ENCODE measurements at regions not wholly inside any gene's neighbourhood (a gene's known extent, or its start where the extent isn't known, plus 50 kb on each side); places are given as distances from the start of the nearest gene placed in this dataset.
A peak's percentile ranks its signal among the peaks of the same experiment; 100 is the strongest.
"Not testable (repeated sequence)": the region's sequence is repeated elsewhere in the genome, so short reads cannot be mapped to it uniquely, and the experiment has no call there.

DNA sequence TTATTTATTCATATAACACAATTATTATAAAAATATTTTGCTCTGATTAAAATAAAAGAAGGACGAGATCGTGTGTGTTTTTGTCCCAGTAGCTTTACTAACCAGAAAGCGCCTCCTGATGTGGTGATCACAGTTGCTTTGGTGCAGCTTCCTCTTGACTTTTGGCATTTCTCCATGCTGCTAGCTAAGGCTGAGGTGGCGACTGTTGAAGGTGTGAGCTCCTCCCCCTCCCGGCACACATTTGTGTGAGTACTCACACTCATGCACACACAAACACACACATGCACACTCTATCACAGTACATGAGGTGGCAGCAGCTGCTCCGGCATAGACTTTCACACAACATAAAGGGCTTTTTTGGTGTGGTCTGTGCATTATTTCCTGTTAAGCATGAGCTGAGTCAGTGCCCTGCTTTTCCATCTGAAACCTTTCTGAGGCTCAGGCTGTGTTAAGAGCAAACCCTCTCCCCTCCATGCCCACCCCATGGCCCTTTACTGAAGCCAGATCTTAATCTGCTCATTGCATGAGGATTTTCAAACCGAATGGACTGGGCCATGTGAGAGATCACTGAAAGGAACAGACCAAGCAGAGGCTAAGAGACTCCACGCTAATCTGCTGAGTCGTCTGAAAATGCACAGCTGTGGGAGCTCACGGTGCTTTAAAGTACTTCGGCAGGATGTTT lies 53.3 kb downstream of the FOXD4L1 start:
- H3K4me1 Mint-ChIP-seq (ENCODE audit: low read depth); H3K9me3 Mint-ChIP-seq; H3K36me3 Mint-ChIP-seq (ENCODE audit: insufficient read depth in 2 of 2); H3K27me3 Mint-ChIP-seq (ENCODE audit: low read depth); H3K27ac Mint-ChIP-seq: not testable (repeated sequence)
- peak overlapping the region; percentile 67 to 68 for H3K4me3 Mint-ChIP-seq
- DNase-seq (peak; percentile 54 to 57), ATAC-seq (replicated peaks in 1 of 2) (peak; percentile 97 to 98)

DNA sequence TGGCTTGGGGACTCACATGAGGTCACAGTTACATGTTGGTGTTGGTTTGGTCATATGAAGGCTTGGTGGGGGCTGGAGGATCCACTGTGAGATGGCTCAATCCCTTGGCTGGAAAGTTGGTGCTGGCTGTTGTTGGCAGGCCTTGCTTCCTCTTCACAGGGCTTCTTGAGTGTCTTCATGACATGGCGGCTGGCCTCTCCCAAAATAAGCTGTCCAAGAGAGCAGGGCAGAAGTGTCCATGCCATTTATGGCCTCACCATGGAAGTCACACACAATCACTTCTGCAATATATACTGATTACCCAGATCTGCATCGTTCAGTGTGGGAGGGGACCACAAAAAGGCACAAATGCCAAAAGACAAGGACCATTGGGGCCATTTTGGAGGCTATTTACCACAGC lies 61.4 kb downstream of the FOXD4L1 start:
- ATAC-seq (replicated peaks in 1 of 2); DNase-seq; H3K4me1 Mint-ChIP-seq (ENCODE audit: low read depth); H3K9me3 Mint-ChIP-seq; H3K27me3 Mint-ChIP-seq (ENCODE audit: low read depth); H3K27ac Mint-ChIP-seq; H3K4me3 Mint-ChIP-seq; H3K36me3 Mint-ChIP-seq (ENCODE audit: insufficient read depth in 2 of 2): not testable (repeated sequence)

DNA sequence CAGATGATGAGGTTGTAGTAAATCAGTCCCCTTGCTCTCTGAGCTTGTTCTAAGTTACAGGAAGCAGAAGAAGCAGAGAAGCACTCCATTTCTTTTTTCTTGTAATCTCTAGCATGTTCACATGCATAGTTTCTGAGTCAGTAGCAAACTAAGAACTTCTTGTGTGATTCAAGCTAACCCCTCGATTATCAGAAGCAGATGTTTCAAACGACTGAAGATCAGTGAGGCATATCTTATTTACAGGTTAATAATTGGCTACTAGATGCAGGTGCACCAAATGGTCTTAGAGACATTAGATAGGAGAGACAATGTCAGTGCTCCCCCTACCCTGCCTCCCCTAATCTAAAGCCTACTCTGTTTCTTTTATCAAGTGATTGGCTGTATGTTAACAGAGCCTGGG lies 64.2 kb downstream of the FOXD4L1 start:
- H3K36me3 Mint-ChIP-seq (ENCODE audit: insufficient read depth in 2 of 2); DNase-seq; H3K27ac Mint-ChIP-seq; H3K4me3 Mint-ChIP-seq; H3K9me3 Mint-ChIP-seq; ATAC-seq (replicated peaks in 1 of 2); H3K27me3 Mint-ChIP-seq (ENCODE audit: low read depth); H3K4me1 Mint-ChIP-seq (ENCODE audit: low read depth): not testable (repeated sequence)

DNA sequence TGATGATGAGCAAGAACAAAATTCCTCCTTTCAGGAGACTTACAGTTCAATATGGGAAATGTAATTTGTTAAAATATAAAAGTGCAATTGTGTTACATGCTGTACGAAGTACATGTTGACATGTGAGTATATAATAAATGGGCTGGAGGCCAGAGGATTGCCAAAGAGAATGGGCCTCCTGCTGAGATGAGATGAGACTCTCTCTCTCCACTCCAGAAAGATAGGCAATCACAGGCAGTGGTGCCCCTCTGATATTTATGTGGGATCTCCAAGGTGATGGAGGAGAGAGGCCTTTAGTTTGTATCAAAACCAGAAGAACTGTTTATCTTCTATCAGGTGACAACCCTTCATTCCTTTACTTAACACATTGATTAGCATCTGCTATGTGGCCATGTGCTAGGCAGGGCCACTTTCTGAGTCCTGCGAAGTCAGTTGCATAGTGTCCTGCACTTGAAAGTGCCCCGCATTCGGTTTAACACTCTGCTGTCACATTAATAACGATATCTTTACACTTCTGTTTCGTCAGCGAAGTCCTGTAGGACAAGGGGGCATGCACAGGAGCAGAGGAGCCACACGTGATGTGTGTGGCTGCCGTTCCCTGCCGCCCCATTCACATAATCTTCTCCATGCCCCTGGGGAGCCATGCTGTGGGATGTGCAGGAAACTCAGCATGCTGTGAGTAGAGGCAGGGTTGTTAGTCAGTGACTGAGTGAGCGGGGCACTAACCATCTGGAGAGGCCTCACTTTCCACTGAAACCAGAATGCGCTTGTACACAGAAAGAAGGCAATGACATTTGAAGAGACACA lies 60.2 kb upstream of the RABL2A start:
- peaks cover 12% of the 10 kb centered on the region for H3K4me1 Mint-ChIP-seq (ENCODE audit: low read depth)
- not testable (repeated sequence) for H3K36me3 Mint-ChIP-seq (ENCODE audit: insufficient read depth in 2 of 2); DNase-seq; ATAC-seq (replicated peaks in 1 of 2); H3K27ac Mint-ChIP-seq; H3K27me3 Mint-ChIP-seq (ENCODE audit: low read depth); H3K9me3 Mint-ChIP-seq; H3K4me3 Mint-ChIP-seq

DNA sequence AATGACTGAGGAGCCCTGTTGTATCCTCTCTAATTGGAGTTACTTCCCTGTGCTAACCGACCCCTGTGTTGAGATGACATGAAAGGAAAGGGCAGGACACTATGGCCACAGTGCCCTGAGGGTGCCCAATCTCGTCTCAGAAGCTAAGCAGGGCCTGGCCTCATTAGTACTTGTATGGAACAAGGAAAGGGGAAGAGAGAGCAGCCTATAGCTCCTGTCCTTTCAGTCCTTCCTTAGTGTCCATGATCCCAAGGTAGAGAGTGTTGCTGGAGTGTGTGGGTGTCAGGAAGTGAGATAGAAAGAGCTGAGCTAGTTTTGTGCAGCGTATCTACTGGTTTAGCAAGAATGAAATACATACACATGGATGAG lies 59.6 kb upstream of the RABL2A start:
- not testable (repeated sequence) for H3K9me3 Mint-ChIP-seq; H3K27me3 Mint-ChIP-seq (ENCODE audit: low read depth); ATAC-seq (replicated peaks in 1 of 2); H3K36me3 Mint-ChIP-seq (ENCODE audit: insufficient read depth in 2 of 2); H3K4me3 Mint-ChIP-seq; H3K27ac Mint-ChIP-seq; DNase-seq
- peaks cover 12% of the 10 kb centered on the region for H3K4me1 Mint-ChIP-seq (ENCODE audit: low read depth)

DNA sequence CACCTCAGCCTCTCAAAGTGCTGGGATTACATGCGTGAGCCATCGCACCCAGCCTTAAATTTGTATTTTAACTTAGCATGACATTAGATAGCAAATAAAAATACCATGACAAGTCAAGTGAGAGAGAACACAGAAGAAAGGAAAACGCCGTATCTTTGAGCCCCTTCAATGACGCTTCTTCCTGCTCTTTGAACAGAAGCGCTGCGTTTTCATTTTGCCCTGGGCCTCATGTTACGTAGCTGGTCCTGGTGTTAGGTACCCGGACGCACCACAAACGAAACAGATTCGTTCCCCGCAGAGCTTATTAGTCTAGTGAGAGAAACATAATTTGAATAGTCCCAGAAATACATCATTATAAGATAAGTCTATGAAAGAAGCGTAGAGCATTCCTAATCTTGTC lies 58.8 kb upstream of the RABL2A start:
- not testable (repeated sequence) for H3K4me3 Mint-ChIP-seq; H3K27me3 Mint-ChIP-seq (ENCODE audit: low read depth); H3K36me3 Mint-ChIP-seq (ENCODE audit: insufficient read depth in 2 of 2); H3K9me3 Mint-ChIP-seq; ATAC-seq (replicated peaks in 1 of 2); DNase-seq; H3K27ac Mint-ChIP-seq
- peaks cover 12% of the 10 kb centered on the region for H3K4me1 Mint-ChIP-seq (ENCODE audit: low read depth)

DNA sequence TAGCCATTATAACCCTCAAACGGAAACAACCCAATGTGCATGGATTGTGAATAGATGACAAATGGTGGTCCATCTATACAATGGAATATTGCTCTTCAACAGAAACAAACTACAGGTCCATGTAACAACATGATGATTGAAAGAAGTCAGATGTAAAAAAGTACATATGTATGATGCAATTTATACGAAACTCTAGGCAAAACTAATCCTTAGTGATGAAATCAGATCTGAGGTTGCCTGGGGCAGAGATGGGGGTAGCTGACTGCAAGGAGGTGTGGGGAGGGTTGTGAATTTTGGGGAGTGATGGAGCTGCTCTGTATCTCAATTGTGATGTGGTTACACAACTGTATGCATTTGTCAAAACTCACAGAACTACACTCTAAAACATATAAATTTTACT lies 57.0 kb upstream of the RABL2A start:
- ATAC-seq (replicated peaks in 1 of 2): peak; percentile 78 to 81
- Mint-ChIP-seq H3K4me1 (ENCODE audit: low read depth) (peaks cover 12% of the 10 kb centered on the region), H3K27ac (peak overlapping the region; percentile 57)
- not testable (repeated sequence) for DNase-seq; H3K36me3 Mint-ChIP-seq (ENCODE audit: insufficient read depth in 2 of 2); H3K9me3 Mint-ChIP-seq; H3K4me3 Mint-ChIP-seq; H3K27me3 Mint-ChIP-seq (ENCODE audit: low read depth)

DNA sequence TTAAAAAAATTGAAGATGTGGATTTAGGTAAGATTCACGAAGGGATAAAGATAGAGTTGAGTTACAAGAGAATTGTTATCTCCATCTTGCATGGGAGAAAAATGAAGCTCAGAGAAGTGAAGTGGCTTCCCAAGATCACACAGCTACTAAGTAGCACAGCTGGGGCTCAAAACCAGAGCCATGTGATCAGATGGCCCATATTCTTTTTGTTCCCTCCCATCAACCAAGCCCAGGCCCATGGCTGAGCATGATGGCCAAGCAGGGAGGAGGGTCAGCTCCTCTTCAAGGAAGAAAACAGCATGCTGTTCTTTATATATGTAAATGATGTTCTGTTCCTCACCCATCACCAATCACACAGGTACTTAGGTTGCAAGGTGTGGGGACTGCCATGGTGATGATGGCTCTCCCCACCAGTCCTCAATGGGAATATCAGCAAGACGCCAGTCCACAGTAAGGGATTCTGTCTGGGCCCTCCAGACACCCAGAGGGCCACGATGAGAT lies 56.5 kb upstream of the RABL2A start:
- H3K36me3 Mint-ChIP-seq (ENCODE audit: insufficient read depth in 2 of 2); H3K9me3 Mint-ChIP-seq; DNase-seq; H3K4me3 Mint-ChIP-seq; H3K27ac Mint-ChIP-seq; H3K27me3 Mint-ChIP-seq (ENCODE audit: low read depth): not testable (repeated sequence)
- peaks cover 12% of the 10 kb centered on the region for H3K4me1 Mint-ChIP-seq (ENCODE audit: low read depth)
- peak in 1 of 2 donors; percentile 16 for ATAC-seq (replicated peaks in 1 of 2)

DNA sequence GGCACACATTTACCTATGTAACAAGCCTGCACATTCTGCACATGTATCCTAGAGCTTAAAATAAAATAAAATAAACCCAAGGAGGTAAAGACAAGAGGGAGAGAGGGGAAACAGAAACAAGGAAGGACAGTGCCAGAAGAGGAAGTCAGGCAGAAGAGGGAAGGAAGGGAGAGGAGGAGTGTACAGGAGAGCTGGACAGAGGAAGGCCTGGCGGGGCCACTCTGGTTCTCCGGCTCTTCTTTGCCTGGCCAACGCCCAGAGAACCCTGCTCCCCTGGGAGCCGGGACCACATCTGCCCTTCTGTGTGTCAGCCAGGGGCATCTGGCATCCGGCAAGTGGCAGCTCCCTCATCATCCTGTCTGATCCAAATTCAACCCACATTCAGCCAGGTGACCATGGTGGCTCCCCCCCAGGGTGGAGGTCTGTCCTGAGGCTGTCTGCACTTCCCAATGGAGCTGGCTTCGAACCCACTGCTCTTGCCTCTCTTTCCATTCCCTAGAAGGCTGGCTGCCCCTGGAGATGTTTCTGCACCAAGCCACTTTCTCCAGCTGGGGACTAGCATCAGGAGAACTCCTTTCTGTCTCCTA lies 55.5 kb upstream of the RABL2A start:
- peaks cover 12% of the 10 kb centered on the region for H3K4me1 Mint-ChIP-seq (ENCODE audit: low read depth)
- not testable (repeated sequence) for H3K27me3 Mint-ChIP-seq (ENCODE audit: low read depth); H3K36me3 Mint-ChIP-seq (ENCODE audit: insufficient read depth in 2 of 2); H3K27ac Mint-ChIP-seq; ATAC-seq (replicated peaks in 1 of 2); H3K4me3 Mint-ChIP-seq; H3K9me3 Mint-ChIP-seq; DNase-seq

DNA sequence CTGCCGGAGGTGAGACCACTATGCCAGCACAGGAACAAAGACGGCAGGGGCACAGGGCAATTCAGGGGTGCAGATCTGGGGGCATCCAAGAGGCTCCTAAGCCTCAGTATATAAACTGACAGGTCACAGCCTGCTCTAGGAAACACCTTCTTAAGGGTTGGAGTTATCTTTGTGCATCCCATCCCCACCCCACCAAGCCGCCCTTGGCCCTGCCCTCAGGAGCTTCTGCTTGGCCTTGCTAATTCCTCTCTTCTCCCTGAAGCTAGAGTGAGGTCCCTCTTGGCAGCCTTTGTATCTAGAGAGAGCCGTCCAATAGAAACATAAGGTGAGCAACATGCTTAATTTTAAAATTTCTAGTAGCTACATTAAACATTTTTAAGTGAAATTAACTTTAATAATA lies 51.3 kb upstream of the RABL2A start:
- not testable (repeated sequence) for H3K4me1 Mint-ChIP-seq (ENCODE audit: low read depth); H3K4me3 Mint-ChIP-seq; H3K27me3 Mint-ChIP-seq (ENCODE audit: low read depth); H3K36me3 Mint-ChIP-seq (ENCODE audit: insufficient read depth in 2 of 2); H3K9me3 Mint-ChIP-seq; H3K27ac Mint-ChIP-seq; DNase-seq; ATAC-seq (replicated peaks in 1 of 2)

DNA sequence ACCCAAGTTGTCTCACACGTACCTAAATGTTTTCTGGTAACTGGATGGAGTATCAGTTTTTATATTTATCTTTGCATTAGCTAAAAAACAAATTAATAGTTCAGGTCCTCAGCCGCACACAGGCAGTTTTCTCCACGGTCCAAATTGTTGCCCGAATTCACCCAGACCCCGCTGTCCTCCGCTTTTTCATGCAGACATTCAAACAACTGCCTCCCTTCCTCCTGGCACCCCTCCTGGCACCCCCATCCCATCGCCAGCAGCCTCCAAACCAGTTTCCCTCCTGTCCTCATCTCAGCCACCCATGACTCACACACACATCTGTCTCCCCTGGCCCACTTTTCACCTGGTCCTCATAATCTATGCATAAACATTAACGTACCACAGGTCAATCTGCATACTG lies 50.7 kb upstream of the RABL2A start:
- ATAC-seq (replicated peaks in 1 of 2); H3K9me3 Mint-ChIP-seq; H3K27me3 Mint-ChIP-seq (ENCODE audit: low read depth); H3K4me3 Mint-ChIP-seq; H3K27ac Mint-ChIP-seq; H3K4me1 Mint-ChIP-seq (ENCODE audit: low read depth); H3K36me3 Mint-ChIP-seq (ENCODE audit: insufficient read depth in 2 of 2); DNase-seq: not testable (repeated sequence)
